GM18511 (cell line): ENCODE measurements at regions not wholly inside any gene's neighbourhood (a gene's known extent, or its start where the extent isn't known, plus 50 kb on each side); places are given as distances from the start of the nearest gene placed in this dataset.

Experiments
- ATAC-seq: cut with Tn5 transposase; IDR thresholded peaks from one replicate; pipeline ENCODE4 v1.9.1; 2021; ENCODE audit warnings: mild to moderate bottlenecking, moderate library complexity; ENCODE audit not compliant: unreplicated experiment

DNA sequence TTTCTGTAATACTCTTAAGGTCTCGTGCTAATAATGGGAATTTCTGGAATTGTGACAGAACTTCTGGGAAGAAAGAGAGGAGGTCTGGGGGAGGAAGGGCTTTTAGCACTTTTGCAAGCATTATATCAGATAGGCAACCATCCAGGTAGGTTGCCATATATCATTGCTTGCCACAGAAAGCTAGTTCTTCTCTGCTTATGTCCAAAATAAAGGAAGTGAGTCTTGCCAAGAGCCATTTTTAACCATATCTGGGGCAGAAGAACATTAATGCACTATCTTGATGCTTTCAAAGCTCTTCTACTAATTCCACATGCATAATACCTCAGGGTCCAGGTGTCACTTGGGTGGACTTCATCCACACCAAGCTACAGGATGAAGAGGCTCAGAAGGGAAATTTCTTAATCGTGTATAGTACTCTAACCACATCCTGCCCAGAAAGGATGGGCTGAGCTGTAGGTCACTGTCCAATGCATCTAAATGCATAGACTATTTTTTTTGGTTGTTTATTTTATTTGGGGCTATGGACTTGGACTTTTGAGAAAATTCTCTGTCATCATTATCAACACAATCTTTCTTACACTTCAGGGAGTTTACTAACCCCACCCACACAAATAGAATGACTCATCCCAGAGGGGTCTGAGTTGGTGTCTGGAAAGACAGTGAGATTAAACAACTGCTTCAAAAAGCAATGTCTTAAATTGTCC, 68.9 kb upstream of the ADO start:
- ATAC-seq, result peak; percentile 70

DNA sequence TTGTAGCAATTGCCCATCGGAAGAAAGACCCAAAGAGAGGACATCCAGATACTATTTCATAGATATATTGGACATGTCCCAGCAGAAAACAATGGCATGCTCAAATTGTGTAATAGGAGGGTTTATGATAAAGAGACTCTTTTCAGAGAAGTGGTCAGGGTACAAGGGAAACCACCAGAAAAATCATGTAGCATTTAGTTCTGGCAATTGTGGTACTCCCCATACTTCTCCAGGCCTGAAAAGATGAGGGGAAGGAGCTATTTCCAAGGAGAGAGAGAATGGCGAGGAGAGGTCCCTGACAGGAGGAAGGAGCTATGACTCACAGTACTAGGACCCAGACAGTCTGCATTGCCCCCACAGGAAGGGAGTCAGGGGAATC, 68.4 kb upstream of the ADO start:
- no peak for ATAC-seq

DNA sequence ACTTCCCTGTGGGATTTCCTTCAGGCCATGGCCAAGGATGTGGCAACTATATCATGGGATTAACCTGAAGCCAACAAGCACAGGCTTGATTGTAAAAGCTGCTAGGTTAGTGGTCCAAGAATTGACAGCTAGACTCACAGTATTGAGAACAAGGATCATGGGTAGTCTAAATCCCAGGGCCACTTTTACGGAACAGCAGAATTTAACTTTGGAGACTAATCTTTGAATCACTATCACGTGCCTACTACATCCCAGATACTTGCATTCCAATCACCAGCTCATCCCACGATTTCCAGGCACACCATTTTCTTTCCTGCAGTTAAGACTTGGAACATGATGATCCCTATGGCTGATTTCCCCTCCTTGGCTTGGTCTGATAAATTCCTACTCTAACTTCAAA, 65.6 kb upstream of the ADO start:
- no peak for ATAC-seq

DNA sequence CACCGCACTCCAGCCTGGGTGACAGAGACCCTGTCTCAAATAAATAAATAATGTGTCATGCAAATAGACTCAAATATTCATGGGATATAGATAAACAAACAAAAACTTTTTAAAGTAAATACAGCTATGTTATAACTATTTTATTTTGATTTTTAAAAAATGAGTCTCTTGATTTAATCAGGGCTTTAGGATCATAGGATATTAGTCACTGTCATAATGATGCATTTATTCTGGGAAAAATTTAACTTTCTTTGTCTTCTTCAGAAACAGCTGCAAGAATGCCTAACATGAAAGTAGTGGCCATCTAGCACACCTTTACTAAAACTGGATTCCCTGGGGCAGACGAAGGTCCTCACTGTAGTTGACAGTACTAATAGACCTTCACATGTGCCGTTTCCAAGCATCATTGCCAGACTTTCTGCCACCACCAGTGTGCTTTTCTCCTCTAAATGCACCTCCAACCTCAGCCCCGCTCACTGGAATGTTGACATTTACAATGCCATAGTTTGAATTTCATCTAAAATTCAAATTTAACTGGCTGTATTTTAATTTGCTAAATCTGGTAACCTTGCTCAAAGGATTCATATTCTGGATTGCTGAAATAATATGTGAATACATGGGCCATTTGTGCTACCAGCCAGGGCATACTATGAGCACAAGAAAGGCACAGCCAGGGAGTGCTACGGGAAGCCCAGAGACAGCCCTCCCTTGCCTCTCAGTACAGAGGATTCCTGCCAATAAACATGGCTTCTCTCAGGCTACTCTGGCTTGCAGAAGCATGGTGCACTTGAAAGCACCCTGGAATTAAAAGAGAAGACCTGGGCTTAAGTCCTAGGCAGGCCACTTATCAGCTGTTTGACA, 63.4 kb upstream of the ADO start:
- ATAC-seq, result no peak

DNA sequence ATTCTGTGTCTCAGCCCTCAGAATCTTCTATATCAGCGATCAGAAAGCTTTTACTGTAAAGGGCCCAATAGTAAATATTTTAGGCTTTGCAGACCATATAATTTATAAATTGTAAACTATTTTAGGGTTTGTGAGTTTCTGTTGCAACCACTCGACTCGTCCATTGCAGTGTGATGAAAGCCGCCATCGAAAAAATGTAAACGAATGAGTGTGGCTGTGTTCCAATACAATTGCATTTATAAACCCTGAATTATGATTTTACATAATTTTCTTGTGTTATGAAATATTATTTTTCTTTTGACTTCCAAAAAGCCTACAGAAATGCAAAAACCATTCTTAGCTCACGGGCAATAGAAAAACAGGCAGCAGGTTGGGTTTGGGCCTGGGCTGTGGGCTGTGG, 62.5 kb upstream of the ADO start:
- no peak for ATAC-seq

DNA sequence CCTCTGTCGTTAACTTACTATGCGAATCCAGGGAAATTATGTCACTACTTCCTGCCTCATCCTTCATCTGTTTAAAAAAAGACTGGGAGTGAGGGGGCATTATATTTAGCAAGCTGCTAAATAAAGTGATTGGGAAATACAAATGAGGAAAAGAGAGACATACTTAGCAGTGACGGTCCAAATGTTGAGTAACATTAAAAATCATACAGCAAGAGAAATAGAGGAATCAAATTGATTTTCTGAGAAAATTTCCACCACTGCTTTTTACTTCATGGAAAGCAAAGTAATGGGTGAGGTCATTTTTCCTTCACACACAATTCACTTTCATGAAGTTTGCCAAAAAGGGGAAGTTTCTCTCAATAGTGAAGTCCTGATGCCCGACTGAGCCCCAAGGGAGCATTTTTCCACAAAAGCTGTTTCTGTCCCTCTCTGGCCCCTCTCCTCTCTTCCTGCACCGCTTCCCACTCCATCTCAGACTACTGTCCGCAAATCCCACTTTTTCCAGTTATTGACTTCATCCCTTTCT, 61.9 kb upstream of the ADO start:
- ATAC-seq, result peak; percentile 68

DNA sequence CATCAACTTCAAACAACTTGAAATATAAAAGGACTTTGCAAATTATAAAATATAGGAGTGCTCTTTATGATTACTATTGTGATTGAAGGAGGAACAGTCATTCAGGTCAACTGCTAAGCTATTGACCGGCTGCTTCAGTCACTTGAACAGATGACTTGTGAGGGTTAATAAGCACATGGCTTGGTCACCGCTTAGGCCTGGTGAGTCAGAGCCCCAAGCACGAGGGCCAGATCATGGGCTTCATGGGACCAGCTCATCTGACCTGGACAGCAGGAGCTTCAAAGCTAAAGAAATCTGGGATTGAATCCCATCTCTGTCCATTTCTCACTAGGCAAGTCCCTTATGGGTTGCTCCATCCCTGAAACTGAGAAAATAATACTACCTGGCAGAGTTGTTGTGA, 60.4 kb upstream of the ADO start:
- no peak for ATAC-seq

DNA sequence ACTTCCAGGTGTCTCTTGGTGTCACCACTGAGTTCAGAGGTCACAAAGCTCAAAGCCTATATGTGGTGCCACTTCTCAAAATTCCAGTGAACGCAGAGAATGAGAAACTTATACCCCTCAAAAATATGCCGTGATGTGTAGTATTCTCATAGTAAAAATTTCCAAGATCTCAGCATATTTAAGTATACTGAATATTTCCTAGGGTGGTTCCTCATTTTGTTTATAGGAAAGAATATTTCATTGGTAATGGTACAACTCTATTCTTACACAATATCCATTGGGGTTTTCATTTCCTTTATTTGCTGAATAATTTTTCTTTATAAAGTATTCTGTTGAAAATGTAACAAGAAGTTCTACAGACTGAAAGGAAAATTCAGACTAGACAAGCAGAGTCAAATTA, 58.9 kb upstream of the ADO start:
- no peak for ATAC-seq

DNA sequence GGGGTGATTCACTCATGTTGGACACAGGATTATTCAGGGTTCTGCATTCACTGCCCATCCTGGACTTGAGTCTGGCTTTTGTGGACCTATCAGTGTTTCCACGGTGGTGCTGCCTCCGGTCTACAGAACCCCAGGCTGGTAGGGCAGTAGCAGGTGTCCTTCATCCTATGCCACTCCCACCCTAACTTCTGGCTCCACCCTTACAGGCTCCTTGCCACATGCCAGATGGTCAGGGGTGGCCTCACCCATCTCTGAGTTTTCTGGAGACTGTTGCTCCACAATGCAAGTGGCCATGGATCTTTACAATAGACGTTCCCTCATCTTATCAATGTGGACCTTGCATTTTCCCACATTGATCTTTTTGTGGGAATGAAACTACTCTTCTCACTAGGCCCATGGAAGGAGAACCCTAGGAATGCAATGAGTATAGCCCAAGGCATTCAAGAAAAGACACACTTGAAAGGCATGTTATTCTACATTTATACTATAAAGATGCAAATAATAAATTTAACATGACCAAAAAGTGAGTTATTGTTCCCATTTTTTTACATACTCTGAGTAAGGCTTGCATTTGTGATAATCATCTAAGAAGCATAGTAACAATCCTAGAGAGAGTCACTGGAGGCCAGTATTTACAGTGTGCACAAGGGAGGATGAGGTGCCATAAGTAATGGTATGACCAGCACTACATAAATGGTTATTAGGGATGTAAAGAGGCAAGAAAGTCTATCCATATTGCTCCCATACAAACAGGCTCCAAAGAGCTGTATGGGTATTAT, 57.4 kb upstream of the ADO start:
- no peak for ATAC-seq

DNA sequence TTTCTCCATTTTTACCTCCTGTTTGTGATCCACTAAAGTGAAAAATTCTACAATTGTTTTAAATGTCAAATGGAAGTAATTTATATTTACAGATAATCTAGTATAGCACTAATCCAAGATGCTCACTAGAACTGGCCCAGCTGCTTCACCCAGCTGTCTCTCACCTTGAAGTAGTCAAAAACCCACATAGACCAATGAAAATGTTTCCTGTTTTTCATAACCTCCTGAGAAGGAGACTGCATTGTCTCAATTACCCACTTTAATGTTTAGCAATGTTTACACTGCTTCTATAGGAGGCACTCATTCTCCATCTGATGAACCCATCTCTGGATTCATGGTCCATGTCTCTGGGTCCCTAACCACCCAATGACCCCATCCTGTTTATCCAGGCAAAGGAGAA, 56.1 kb upstream of the ADO start:
- ATAC-seq, result peak; percentile 54

DNA sequence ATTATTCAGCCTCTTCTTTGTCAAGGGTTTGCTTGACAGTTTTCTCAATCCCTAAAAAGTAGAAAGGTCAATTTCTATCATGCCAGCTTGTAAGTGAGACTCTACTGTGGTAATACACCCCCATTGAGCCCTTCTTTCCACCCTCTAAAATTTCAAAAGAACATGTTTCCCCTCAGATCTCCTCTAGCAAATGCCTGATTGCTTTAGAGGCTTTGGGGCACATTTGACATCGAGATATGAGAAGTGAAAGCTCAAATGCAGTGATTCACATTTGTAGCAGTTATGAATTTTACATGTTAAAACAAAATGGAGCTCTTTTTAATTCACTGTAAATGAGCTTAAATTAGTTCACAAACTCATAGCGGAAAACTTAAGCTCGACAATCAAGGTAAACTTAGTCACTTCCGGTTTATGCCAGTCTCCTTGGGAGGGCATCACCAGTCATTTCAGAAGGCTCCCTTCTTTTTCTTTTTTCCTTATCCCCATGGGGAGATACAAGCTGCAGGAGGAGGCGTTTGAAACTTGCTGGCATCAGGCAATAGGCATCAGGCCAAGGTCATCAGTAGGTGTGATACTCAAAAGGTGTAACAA, 55.3 kb upstream of the ADO start:
- no peak for ATAC-seq
